Ishikawa (cell line): ENCODE measurements at regions not wholly inside any gene's neighbourhood (a gene's known extent, or its start where the extent isn't known, plus 50 kb on each side); places are given as distances from the start of the nearest gene placed in this dataset.

Experiments used
- CEBPB ChIP-seq: IDR thresholded peaks from 2 replicates; pipeline ENCODE4 v1.6.1; 2012
- CREB1 ChIP-seq: IDR thresholded peaks from 2 replicates; pipeline ENCODE4 v1.6.1; 2012; ENCODE audit warnings: low read depth
- EP300 ChIP-seq: IDR thresholded peaks from 2 replicates; pipeline ENCODE4 v1.6.1; 2012; ENCODE audit warnings: borderline replicate concordance
- NFIC ChIP-seq: IDR thresholded peaks from 2 replicates; pipeline ENCODE4 v1.6.1; 2012
- RAD21 ChIP-seq: IDR thresholded peaks from 2 replicates; pipeline ENCODE4 v1.6.1; 2012; ENCODE audit warnings: low read depth
- TAF1 ChIP-seq: IDR thresholded peaks from 2 replicates; pipeline ENCODE4 v1.6.1; 2012; ENCODE audit warnings: low read depth, mild to moderate bottlenecking
- TCF12 ChIP-seq: IDR thresholded peaks from 2 replicates; pipeline ENCODE4 v1.6.1; 2012; ENCODE audit warnings: low read depth
- TEAD4 ChIP-seq: IDR thresholded peaks from 2 replicates; pipeline ENCODE4 v1.6.1; 2012
- YY1 ChIP-seq: IDR thresholded peaks from 2 replicates; pipeline ENCODE4 v1.6.1; 2012; ENCODE audit warnings: low read depth
- ZBTB7A ChIP-seq: IDR thresholded peaks from 2 replicates; pipeline ENCODE4 v1.6.1; 2012; ENCODE audit warnings: low read depth
- TF ChIP-seq, protein P1 (sequence below): IDR thresholded peaks from 2 replicates; pipeline ENCODE4 v1.6.1; 2012; ENCODE audit warnings: low read depth, mild to moderate bottlenecking
- TF ChIP-seq, protein P2 (sequence below): IDR thresholded peaks from 2 replicates; pipeline ENCODE4 v1.6.1; 2012
- TF ChIP-seq, protein P3 (sequence below): IDR thresholded peaks from 2 replicates; pipeline ENCODE4 v1.6.1; 2012

DNA sequence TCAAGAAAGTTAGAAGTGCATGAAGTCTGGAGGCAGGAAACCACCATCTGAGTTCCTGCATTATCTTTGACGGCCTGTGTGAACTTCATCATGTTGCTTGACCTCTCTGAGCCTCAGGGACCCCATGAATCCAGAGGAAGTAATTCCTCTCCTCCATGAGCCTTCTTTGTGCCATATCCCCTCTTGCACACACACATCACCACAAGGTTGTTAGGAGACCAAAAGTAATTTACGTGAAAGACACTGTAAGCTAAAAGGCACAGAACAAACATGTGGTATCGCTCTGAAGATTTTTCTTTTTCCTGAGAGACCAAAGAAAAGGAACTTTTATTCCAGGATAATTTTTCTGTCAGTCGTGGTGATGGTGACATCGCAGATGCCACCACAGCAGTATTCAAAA is 55.9 kb upstream of the BCL6 start:
- TF ChIP-seq TEAD4 (no peak), TAF1 (no peak), TCF12 (no peak), RAD21 (no peak), EP300 (no peak), ZBTB7A (no peak), CEBPB (no peak), NFIC (no peak), CREB1 (no peak), YY1 (no peak)
- TF ChIP-seq, protein P1, sequence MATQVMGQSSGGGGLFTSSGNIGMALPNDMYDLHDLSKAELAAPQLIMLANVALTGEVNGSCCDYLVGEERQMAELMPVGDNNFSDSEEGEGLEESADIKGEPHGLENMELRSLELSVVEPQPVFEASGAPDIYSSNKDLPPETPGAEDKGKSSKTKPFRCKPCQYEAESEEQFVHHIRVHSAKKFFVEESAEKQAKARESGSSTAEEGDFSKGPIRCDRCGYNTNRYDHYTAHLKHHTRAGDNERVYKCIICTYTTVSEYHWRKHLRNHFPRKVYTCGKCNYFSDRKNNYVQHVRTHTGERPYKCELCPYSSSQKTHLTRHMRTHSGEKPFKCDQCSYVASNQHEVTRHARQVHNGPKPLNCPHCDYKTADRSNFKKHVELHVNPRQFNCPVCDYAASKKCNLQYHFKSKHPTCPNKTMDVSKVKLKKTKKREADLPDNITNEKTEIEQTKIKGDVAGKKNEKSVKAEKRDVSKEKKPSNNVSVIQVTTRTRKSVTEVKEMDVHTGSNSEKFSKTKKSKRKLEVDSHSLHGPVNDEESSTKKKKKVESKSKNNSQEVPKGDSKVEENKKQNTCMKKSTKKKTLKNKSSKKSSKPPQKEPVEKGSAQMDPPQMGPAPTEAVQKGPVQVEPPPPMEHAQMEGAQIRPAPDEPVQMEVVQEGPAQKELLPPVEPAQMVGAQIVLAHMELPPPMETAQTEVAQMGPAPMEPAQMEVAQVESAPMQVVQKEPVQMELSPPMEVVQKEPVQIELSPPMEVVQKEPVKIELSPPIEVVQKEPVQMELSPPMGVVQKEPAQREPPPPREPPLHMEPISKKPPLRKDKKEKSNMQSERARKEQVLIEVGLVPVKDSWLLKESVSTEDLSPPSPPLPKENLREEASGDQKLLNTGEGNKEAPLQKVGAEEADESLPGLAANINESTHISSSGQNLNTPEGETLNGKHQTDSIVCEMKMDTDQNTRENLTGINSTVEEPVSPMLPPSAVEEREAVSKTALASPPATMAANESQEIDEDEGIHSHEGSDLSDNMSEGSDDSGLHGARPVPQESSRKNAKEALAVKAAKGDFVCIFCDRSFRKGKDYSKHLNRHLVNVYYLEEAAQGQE: no peak
- TF ChIP-seq, protein P2, sequence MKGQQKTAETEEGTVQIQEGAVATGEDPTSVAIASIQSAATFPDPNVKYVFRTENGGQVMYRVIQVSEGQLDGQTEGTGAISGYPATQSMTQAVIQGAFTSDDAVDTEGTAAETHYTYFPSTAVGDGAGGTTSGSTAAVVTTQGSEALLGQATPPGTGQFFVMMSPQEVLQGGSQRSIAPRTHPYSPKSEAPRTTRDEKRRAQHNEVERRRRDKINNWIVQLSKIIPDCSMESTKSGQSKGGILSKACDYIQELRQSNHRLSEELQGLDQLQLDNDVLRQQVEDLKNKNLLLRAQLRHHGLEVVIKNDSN: no peak
- TF ChIP-seq, protein P3, sequence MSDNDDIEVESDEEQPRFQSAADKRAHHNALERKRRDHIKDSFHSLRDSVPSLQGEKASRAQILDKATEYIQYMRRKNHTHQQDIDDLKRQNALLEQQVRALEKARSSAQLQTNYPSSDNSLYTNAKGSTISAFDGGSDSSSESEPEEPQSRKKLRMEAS: no peak
